ENCODE measurements at regions not wholly inside any gene's neighbourhood (a gene's known extent, or its start where the extent isn't known, plus 50 kb on each side); places are given as distances from the start of the nearest gene placed in this dataset.

DNA sequence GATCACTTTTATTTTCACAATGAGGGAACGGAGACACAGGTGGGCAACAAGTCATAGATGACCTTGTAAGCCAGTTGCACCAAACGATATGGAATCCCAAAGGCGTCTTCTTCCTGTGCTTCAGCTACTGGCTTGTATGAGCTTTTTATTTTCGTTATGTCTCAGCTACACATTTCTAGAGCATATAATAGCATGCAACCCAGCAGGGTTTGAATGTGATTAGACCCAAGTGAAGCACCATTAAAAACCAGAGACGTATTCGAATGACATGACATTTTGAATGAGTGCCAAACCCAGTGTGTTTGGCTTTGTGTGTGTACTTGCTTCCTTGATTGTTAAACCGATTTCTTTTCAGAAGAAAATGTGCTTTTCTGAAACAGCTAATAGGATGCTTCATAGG lies 963.2 kb upstream of the CELF2 start:
- TF ChIP-seq, protein P1, sequence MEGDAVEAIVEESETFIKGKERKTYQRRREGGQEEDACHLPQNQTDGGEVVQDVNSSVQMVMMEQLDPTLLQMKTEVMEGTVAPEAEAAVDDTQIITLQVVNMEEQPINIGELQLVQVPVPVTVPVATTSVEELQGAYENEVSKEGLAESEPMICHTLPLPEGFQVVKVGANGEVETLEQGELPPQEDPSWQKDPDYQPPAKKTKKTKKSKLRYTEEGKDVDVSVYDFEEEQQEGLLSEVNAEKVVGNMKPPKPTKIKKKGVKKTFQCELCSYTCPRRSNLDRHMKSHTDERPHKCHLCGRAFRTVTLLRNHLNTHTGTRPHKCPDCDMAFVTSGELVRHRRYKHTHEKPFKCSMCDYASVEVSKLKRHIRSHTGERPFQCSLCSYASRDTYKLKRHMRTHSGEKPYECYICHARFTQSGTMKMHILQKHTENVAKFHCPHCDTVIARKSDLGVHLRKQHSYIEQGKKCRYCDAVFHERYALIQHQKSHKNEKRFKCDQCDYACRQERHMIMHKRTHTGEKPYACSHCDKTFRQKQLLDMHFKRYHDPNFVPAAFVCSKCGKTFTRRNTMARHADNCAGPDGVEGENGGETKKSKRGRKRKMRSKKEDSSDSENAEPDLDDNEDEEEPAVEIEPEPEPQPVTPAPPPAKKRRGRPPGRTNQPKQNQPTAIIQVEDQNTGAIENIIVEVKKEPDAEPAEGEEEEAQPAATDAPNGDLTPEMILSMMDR (IDR thresholded peaks at IDR 0.05), result no peak
- TF ChIP-seq SMC3 (IDR thresholded peaks at IDR 0.05), result no peak
- TF ChIP-seq POLR2A (IDR thresholded peaks at IDR 0.05; ENCODE audit: low read length), result no peak
- no peak for TF ChIP-seq ZNF302 (CRISPR knock-in tag; IDR thresholded peaks at IDR 0.05)
- no peak for TF ChIP-seq ESRRA (IDR thresholded peaks at IDR 0.05; ENCODE audit: borderline replicate concordance, low read length)
- TF ChIP-seq, protein P2, sequence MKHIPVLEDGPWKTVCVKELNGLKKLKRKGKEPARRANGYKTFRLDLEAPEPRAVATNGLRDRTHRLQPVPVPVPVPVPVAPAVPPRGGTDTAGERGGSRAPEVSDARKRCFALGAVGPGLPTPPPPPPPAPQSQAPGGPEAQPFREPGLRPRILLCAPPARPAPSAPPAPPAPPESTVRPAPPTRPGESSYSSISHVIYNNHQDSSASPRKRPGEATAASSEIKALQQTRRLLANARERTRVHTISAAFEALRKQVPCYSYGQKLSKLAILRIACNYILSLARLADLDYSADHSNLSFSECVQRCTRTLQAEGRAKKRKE (CRISPR knock-in tag; IDR thresholded peaks at IDR 0.05; ENCODE audit: low read depth), result no peak
